Mesodermal cell (in vitro differentiated cells): ENCODE measurements at regions not wholly inside any gene's neighbourhood (a gene's known extent, or its start where the extent isn't known, plus 50 kb on each side); places are given as distances from the start of the nearest gene placed in this dataset.

Experiments used
- H3K27ac ChIP-seq: 2 replicates; pipeline ENCODE4 v1.7.0; 2013; ENCODE audit warnings: mild to moderate bottlenecking, low read depth, low read length, moderate library complexity; ENCODE audit not compliant: severe bottlenecking
- H3K36me3 ChIP-seq: 2 replicates; pipeline ENCODE4 v1.7.1; 2013; ENCODE audit warnings: mild to moderate bottlenecking, low read length, moderate library complexity; ENCODE audit not compliant: control insufficient read depth, insufficient read depth
- H3K4me1 ChIP-seq: one replicate; pipeline ENCODE4 v1.7.1; 2013; ENCODE audit warnings: mild to moderate bottlenecking, low read length; ENCODE audit not compliant: insufficient read depth, control insufficient read depth, poor library complexity, severe bottlenecking
- H3K4me3 ChIP-seq: 2 replicates; pipeline ENCODE4 v1.7.0; 2013; ENCODE audit warnings: low read length, control low read depth, mild to moderate bottlenecking; ENCODE audit not compliant: insufficient read depth, poor library complexity, severe bottlenecking; ENCODE audit errors: extremely low read depth
- H3K9me3 ChIP-seq: 2 replicates; pipeline ENCODE4 v1.7.1; 2013; ENCODE audit warnings: mild to moderate bottlenecking, low read length, moderate library complexity; ENCODE audit not compliant: control insufficient read depth
- WGBS, 2 experiments: methylation state at CpG; one replicate each; pipeline ENCODE4 v1.1.5; 2013; ENCODE audit warnings: missing lambda C conversion rate in 2 of 2; ENCODE audit not compliant: insufficient coverage in 2 of 2; 5-methylcytosine and 5-hydroxymethylcytosine counted together

- H3K9me3 ChIP-seq = no peaks in the 10 kb centered on the region
- no peak overlapping the region for H3K27ac ChIP-seq
- H3K4me3 ChIP-seq = no peak overlapping the region
- no peaks in the 10 kb centered on the region for H3K4me1 ChIP-seq
- 100% methylated on average over 1 of the region's 2 CpGs; no CpG with 5 or more reads in 1 of the 2 experiments for WGBS, 2 experiments
- H3K36me3 ChIP-seq = no peaks in the 10 kb centered on the region
Observed at GRCh38 chr7:136333636-136334035, 356.5 kb upstream of the MTPN start.

DNA sequence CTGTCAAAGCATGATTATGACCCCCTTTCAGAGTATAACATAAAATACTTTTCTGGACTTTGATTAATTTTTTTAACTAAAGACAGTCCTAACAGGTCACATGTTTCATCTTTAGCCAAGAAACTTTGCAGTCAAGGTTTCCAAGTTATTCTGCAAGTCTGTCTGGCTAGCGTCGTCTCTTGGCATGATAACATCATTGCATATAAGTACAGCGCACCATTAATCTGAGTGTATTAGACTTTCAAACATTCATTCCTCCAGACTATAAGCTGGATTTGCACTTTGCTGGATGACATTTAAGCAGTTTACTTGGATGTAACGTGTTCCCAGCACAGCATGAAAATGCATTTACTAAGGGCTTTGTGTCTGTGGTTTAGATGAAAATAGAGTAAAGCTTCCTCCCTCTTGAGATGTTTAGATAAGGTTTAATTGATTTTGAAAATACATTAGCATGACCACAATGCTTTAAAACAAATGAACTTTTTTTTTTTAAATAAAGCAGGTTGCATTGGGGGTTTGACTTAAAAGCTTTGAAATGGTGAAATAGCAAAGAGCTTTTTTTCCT, 349.0 kb upstream of the MTPN start:
- no peaks in the 10 kb centered on the region for H3K9me3 ChIP-seq
- no peak overlapping the region for H3K27ac ChIP-seq
- H3K4me3 ChIP-seq = no peak overlapping the region
- WGBS, 2 experiments = 89 to 100% methylated on average over 3 of the region's 4 CpGs
- H3K4me1 ChIP-seq = no peaks in the 10 kb centered on the region
- H3K36me3 ChIP-seq = no peaks in the 10 kb centered on the region

DNA sequence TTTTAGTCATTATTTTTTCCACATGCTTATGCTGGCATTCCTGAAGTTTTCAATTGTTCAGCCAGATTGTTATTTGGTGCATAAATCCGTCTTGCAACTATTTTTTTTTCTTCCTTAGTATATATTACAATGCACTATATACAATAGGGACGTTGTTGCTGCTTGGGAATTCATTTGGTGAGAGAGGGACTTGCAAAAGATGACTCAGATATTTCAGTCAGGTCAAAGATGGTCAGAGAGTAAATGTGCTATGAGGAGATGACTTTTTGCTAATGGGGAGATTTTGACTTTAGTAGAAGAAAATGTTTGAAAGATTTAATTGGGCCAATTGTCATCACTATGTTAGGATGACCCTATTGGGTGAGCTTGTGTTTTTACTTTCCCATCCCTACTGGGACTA, 348.4 kb upstream of the MTPN start:
- Histone ChIP-seq H3K36me3 (no peaks in the 10 kb centered on the region), H3K4me1 (no peaks in the 10 kb centered on the region), H3K9me3 (no peaks in the 10 kb centered on the region), H3K27ac (no peak overlapping the region), H3K4me3 (no peak overlapping the region)
- WGBS, 2 experiments = 100% methylated on average over 1 of the region's 2 CpGs

DNA sequence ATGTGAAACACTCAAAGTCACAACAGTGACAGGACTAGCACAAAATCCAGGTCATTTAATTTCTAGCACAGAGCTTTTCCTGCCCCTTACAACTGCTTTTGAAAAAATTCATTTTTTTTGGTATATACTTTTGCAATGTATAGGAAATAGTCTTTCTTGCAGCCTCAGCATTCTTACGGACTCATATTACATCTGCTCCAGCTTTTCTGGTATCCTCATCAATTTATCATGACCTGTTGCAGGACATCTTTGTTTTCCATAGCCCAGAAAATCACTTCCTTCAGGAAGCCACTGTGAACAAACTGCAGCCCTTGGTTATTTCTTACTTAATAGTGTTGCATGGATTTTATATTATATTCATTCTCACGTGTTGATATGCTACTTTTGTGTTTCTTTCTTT, 347.9 kb upstream of the MTPN start:
- 80% methylated on average over 1 of the region's 2 CpGs; no CpG with 5 or more reads in 1 of the 2 experiments for WGBS, 2 experiments
- no peaks in the 10 kb centered on the region for H3K36me3 ChIP-seq
- H3K9me3 ChIP-seq = no peaks in the 10 kb centered on the region
- H3K27ac ChIP-seq = no peak overlapping the region
- H3K4me1 ChIP-seq = no peaks in the 10 kb centered on the region
- no peak overlapping the region for H3K4me3 ChIP-seq

GRCh38 chr7:136324073-136324704, 347.0 kb upstream of the MTPN start:
- no peaks in the 10 kb centered on the region for H3K36me3 ChIP-seq
- H3K4me3 ChIP-seq = no peak overlapping the region
- no peaks in the 10 kb centered on the region for H3K9me3 ChIP-seq
- H3K27ac ChIP-seq = no peak overlapping the region
- WGBS, 2 experiments = 69 to 89% methylated on average over 2 to 3 of the region's 4 CpGs
- H3K4me1 ChIP-seq = no peaks in the 10 kb centered on the region

- H3K27ac ChIP-seq = no peak overlapping the region
- H3K36me3 ChIP-seq = no peaks in the 10 kb centered on the region
- H3K9me3 ChIP-seq = no peaks in the 10 kb centered on the region
- WGBS, 2 experiments = no CpG with 5 or more reads among the region's 1 CpG
- H3K4me3 ChIP-seq = no peak overlapping the region
- H3K4me1 ChIP-seq = no peaks in the 10 kb centered on the region
Observed at GRCh38 chr7:136312592-136312991, 335.4 kb upstream of the MTPN start.

GRCh38 chr7:136309407-136309806, 332.2 kb upstream of the MTPN start:
- Histone ChIP-seq H3K4me1 (no peaks in the 10 kb centered on the region), H3K9me3 (no peaks in the 10 kb centered on the region)
- WGBS, 2 experiments = no CpG with 5 or more reads among the region's 1 CpG

GRCh38 chr7:136308230-136308629, 331.1 kb upstream of the MTPN start:
- Histone ChIP-seq H3K4me1 (no peaks in the 10 kb centered on the region), H3K4me3 (no peak overlapping the region), H3K9me3 (no peaks in the 10 kb centered on the region), H3K27ac (no peak overlapping the region), H3K36me3 (no peaks in the 10 kb centered on the region)

More at GRCh38 chr7:136309407-136309806, 332.2 kb upstream of the MTPN start:
- Histone ChIP-seq H3K27ac (no peak overlapping the region), H3K36me3 (no peaks in the 10 kb centered on the region), H3K4me3 (no peak overlapping the region)

- 88 to 91% methylated on average over 2 of the region's 2 CpGs for WGBS, 2 experiments
- Histone ChIP-seq H3K9me3 (no peaks in the 10 kb centered on the region), H3K27ac (no peak overlapping the region), H3K36me3 (no peaks in the 10 kb centered on the region), H3K4me1 (no peaks in the 10 kb centered on the region), H3K4me3 (no peak overlapping the region)
Observed at GRCh38 chr7:136303162-136303561, 326.0 kb upstream of the MTPN start.

DNA sequence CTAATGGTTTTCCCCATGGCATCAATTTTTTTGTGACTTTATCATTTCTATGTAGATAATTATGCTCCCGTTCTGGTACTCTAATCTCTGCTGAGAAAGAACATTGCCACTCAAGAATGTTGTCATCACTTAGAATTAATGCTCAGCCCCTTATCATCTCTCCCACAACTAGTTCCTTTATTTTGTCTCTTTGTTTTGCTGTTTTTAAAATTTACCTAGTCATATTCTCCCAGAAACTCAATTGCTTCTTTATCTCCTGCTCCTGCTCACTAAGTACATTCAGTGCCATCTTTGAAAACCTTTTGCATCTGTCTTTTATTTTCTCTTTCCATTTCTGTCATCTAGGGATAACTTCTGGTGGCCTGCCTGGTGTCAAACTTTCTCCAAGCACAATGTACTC, 324.9 kb upstream of the MTPN start:
- Histone ChIP-seq H3K27ac (no peak overlapping the region), H3K36me3 (no peaks in the 10 kb centered on the region), H3K4me1 (no peaks in the 10 kb centered on the region), H3K9me3 (no peaks in the 10 kb centered on the region), H3K4me3 (no peak overlapping the region)
- WGBS, 2 experiments = 83% methylated on average over 1 of the region's 1 CpG; no CpG with 5 or more reads in 1 of the 2 experiments

GRCh38 chr7:136294977-136295376, 317.8 kb upstream of the MTPN start:
- no peaks in the 10 kb centered on the region for H3K9me3 ChIP-seq
- no peak overlapping the region for H3K4me3 ChIP-seq
- H3K4me1 ChIP-seq = no peaks in the 10 kb centered on the region
- no peak overlapping the region for H3K27ac ChIP-seq
- H3K36me3 ChIP-seq = no peaks in the 10 kb centered on the region
- WGBS, 2 experiments = no CpG with 5 or more reads among the region's 1 CpG
